ENCODE measurements at regions not wholly inside any gene's neighbourhood (a gene's known extent, or its start where the extent isn't known, plus 50 kb on each side); places are given as distances from the start of the nearest gene placed in this dataset.

DNA sequence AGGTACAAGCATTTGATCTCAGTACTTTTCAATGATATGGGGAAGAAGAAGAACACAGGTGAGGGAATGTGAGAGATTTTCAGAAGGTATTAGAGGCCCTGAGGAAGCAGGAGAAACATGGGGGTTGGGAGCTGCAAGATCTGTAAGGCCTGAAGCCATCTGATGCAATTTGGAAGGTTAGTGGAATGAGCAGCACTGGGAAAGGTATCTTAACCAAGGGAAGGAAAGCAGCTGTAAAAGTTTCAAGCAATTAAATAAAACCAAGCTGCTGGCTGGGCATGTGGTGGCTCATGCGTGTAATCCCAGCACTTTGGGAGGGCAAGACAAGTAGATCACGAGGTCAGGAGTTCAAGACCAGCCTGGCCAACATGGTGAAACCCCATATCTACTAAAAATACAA, 104.4 kb upstream of the PARP11 start:
- no peak overlapping the region for H3K4me2 ChIP-seq (ENCODE audit: low read length)
- H3K9ac ChIP-seq (ENCODE audit: low read length), result no peak overlapping the region
- no peaks in the 10 kb centered on the region for H4K20me1 ChIP-seq (ENCODE audit: insufficient read depth, low read length)
- H2AFZ ChIP-seq (ENCODE audit: low read length), result no peak overlapping the region
- H3K9me2 ChIP-seq (ENCODE audit: low read depth, low read length), result no peaks in the 10 kb centered on the region
- no peaks in the 10 kb centered on the region for H3F3A ChIP-seq (ENCODE audit: insufficient read depth, low read length)
- H3K36me3 ChIP-seq (ENCODE audit: insufficient read depth, low read length), result no peaks in the 10 kb centered on the region
- TF ChIP-seq, protein P1, sequence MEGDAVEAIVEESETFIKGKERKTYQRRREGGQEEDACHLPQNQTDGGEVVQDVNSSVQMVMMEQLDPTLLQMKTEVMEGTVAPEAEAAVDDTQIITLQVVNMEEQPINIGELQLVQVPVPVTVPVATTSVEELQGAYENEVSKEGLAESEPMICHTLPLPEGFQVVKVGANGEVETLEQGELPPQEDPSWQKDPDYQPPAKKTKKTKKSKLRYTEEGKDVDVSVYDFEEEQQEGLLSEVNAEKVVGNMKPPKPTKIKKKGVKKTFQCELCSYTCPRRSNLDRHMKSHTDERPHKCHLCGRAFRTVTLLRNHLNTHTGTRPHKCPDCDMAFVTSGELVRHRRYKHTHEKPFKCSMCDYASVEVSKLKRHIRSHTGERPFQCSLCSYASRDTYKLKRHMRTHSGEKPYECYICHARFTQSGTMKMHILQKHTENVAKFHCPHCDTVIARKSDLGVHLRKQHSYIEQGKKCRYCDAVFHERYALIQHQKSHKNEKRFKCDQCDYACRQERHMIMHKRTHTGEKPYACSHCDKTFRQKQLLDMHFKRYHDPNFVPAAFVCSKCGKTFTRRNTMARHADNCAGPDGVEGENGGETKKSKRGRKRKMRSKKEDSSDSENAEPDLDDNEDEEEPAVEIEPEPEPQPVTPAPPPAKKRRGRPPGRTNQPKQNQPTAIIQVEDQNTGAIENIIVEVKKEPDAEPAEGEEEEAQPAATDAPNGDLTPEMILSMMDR (IDR thresholded peaks at IDR 0.05; ENCODE audit: low read length), result no peak
- TF ChIP-seq EZH2 (IDR thresholded peaks at IDR 0.05; ENCODE audit: borderline replicate concordance, low read length), result no peak
- no peaks in the 10 kb centered on the region for H3K9me3 ChIP-seq (ENCODE audit: low read length)
- no peaks in the 10 kb centered on the region for H3K79me2 ChIP-seq (ENCODE audit: insufficient read depth, low read length)
- H3K4me3 ChIP-seq (ENCODE audit: low read depth, low read length, poor library complexity, severe bottlenecking), result no peak overlapping the region
- no peaks in the 10 kb centered on the region for H3K27me3 ChIP-seq (ENCODE audit: insufficient read depth, low read length)
- no peaks in the 10 kb centered on the region for H3K4me1 ChIP-seq (ENCODE audit: insufficient read depth, low read length, severe bottlenecking)
- H3K27ac ChIP-seq (ENCODE audit: low read depth, low read length, poor library complexity, severe bottlenecking), result no peak overlapping the region

DNA sequence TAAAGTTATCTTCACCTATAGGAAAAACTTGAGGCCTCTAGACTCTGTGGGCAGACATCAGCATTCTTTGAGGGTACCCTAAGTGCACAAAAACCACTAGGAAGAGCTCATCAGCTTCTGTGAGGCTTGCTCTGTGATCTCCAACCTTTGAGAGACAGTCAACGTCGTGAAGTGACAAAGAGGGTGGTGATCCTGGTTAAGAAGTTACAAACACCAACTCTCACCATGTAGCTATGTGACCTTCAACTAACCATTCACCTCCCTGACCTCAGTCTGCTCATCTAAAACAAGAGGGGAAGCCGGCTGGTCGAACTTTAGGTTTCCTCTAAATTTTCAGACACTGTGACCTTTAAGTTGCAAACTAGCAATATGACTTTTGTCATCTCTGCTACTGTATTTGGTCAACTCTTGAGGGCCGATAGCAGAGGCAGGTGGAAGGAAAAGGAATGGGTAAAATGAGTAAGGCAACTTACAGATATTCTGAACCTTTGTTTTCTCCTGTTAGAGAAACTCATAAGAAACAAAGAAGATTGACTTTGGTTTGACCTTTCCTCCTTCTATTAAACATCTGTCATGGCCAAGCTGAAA, 103.2 kb upstream of the PARP11 start:
- Histone ChIP-seq H3K36me3 (ENCODE audit: insufficient read depth, low read length) (no peaks in the 10 kb centered on the region), H3K9me2 (ENCODE audit: low read depth, low read length) (no peaks in the 10 kb centered on the region), H3K27me3 (ENCODE audit: insufficient read depth, low read length) (no peaks in the 10 kb centered on the region), H3K9ac (ENCODE audit: low read length) (no peak overlapping the region), H3K4me1 (ENCODE audit: insufficient read depth, low read length, severe bottlenecking) (no peaks in the 10 kb centered on the region), H2AFZ (ENCODE audit: low read length) (no peak overlapping the region), H3K27ac (ENCODE audit: low read depth, low read length, poor library complexity, severe bottlenecking) (no peak overlapping the region), H3K4me3 (ENCODE audit: low read depth, low read length, poor library complexity, severe bottlenecking) (no peak overlapping the region), H3K4me2 (ENCODE audit: low read length) (no peak overlapping the region), H3F3A (ENCODE audit: insufficient read depth, low read length) (no peaks in the 10 kb centered on the region), H4K20me1 (ENCODE audit: insufficient read depth, low read length) (no peaks in the 10 kb centered on the region), H3K9me3 (ENCODE audit: low read length) (no peaks in the 10 kb centered on the region), H3K79me2 (ENCODE audit: insufficient read depth, low read length) (no peaks in the 10 kb centered on the region)
- TF ChIP-seq EZH2 (IDR thresholded peaks at IDR 0.05; ENCODE audit: borderline replicate concordance, low read length), result no peak
- TF ChIP-seq, protein P1 (IDR thresholded peaks at IDR 0.05; ENCODE audit: low read length), result no peak

DNA sequence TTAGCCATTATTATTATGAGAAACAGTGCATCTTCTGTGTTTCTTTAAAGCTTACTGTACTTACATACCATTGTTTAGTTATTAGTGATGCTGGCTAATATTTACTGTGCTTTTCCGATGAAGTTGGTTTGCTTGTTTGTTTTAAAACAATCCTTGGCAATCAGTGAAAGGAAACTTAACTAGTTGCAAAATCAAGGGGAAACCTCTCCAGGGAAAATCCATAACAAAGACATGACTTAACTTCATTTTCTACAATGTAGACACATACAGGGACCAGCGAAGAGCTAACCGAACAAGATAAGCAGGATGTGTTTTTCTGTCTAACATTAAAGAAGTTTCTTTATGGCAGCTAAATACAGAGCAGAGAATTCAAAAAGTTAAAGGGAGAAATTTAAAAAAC, 102.5 kb upstream of the PARP11 start:
- H2AFZ ChIP-seq (ENCODE audit: low read length), result no peak overlapping the region
- no peak overlapping the region for H3K9ac ChIP-seq (ENCODE audit: low read length)
- TF ChIP-seq, protein P1 (IDR thresholded peaks at IDR 0.05; ENCODE audit: low read length), result no peak
- no peaks in the 10 kb centered on the region for H3K36me3 ChIP-seq (ENCODE audit: insufficient read depth, low read length)
- H3K9me2 ChIP-seq (ENCODE audit: low read depth, low read length), result no peaks in the 10 kb centered on the region
- H3K27ac ChIP-seq (ENCODE audit: low read depth, low read length, poor library complexity, severe bottlenecking), result no peak overlapping the region
- no peaks in the 10 kb centered on the region for H3F3A ChIP-seq (ENCODE audit: insufficient read depth, low read length)
- no peak overlapping the region for H3K4me2 ChIP-seq (ENCODE audit: low read length)
- no peaks in the 10 kb centered on the region for H4K20me1 ChIP-seq (ENCODE audit: insufficient read depth, low read length)
- H3K79me2 ChIP-seq (ENCODE audit: insufficient read depth, low read length), result no peaks in the 10 kb centered on the region
- H3K4me1 ChIP-seq (ENCODE audit: insufficient read depth, low read length, severe bottlenecking), result no peaks in the 10 kb centered on the region
- H3K27me3 ChIP-seq (ENCODE audit: insufficient read depth, low read length), result no peaks in the 10 kb centered on the region
- H3K4me3 ChIP-seq (ENCODE audit: low read depth, low read length, poor library complexity, severe bottlenecking), result no peak overlapping the region
- no peaks in the 10 kb centered on the region for H3K9me3 ChIP-seq (ENCODE audit: low read length)

Measured in OCI-LY1 (cell line).